ENCODE measurements at regions not wholly inside any gene's neighbourhood (a gene's known extent, or its start where the extent isn't known, plus 50 kb on each side); places are given as distances from the start of the nearest gene placed in this dataset.
"Not testable (repeated sequence)": the region's sequence is repeated elsewhere in the genome, so short reads cannot be mapped to it uniquely, and the experiment has no call there.

DNA sequence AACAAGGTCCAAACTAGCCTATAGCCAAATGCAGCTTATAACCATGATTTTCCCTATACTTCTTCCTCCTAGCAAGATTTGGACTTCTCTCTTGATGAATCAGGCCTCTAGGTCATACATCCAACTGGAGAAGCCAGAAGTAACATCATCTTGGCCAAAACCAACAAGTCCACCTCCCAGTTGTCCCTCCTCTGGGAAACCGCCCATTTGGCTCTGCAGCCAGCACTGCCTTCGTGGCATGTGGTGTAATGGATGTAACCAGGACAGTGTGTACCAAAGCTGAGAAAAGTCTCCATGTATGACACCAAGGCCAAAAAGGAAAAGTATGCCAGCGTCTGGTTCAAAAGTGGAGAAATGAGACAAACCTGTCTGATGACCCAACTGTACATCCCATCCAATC is 59.3 kb upstream of the VASH1 start:
- DNase-seq, result no peak

DNA sequence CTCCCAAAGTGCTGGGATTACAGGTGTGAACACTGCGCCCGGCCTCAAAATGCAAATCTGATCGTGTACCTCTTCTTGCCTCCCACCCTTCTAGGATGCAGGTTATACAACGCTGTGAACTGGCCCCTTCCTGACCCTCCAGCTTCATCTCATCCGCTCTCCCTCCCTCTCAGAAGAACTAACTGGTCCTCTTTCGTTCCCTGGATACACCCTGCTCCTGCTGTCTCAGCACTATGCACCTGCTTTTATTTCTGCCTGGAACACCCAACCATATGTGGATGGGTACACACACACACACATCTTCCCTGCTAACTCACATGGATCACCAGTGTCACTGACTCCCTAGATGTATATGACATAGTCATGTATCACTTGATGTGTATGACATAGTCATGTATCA is 56.1 kb upstream of the VASH1 start:
- no peak for DNase-seq

DNA sequence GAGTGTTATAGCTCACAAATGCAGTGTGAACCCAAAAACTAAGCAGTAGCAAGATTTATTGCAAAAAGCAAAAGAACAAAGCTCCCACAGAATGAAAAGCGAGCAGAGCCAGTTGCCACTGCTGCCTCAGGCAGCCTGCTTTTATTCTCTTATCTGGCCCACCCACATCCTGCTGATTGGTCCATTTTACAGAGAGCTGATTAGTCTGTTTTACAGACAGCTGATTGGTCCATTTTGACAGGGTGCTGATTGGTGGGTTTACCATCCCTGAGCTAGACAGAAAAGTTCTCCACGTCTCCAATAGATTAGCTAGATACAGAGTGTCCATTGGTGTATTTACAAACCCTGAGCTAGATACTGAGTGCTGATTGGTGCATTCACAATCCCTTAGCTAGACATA is 55.1 kb upstream of the VASH1 start:
- DNase-seq, result not testable (repeated sequence)

DNA sequence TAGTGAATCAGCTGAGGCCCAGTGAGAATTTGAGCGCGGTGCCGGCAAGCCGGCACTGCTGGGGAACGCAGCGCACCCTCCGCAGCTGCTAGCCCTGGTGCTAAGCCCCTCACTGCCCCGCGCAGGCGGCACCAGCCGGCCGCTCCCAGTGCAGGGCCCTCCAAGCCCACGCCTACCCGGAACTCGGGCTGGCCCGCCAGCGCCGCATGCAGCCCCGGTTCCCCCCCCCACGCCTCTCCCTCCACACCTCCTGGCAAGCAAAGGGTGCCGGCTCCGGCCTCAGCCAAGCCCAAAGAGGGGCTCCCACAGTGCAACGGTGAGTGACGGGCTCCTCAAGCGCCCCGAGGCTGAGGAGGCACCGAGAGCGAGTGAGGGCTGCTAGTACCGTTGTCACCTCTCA is 54.5 kb upstream of the VASH1 start:
- DNase-seq, result no peak

DNA sequence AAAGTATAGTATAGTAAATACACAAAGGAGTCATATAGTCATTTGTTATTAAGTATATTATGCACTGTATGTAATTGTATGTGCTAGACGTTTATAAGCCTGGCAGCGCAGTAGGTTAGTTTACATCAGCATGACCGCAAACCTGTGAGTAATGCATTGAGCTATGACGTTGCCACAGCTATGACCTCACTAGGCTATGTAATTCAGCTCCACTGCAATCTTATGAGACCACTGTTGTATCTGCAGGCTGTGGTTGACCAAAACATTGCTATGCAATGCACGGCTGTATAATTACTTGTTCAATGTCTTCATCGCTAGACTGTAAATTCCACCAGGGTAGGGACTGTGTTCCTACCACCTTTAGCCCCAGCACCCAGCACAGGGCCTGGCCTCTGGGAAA is 53.2 kb upstream of the VASH1 start:
- DNase-seq, result peak in 1 of 3 donors; percentile 43

DNA sequence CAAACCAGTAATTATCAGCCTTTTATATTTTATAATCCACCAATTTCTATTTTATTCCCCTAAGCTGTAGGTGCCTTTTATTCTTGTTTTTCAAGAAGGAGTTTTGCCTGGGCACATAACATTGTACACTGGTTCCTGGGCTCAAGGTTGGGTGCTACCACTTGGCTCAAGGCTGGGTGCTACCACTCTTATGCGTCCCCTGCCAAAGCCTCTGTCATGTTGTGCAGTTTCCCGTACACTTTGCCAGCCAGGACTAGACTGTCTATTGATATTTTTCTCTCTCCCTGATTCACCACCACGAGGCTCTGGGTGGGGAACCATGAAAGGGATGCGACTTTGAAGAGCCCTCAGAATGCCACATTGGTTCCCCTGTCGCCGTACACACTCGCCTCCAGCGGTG is 52.5 kb upstream of the VASH1 start:
- no peak for DNase-seq

DNA sequence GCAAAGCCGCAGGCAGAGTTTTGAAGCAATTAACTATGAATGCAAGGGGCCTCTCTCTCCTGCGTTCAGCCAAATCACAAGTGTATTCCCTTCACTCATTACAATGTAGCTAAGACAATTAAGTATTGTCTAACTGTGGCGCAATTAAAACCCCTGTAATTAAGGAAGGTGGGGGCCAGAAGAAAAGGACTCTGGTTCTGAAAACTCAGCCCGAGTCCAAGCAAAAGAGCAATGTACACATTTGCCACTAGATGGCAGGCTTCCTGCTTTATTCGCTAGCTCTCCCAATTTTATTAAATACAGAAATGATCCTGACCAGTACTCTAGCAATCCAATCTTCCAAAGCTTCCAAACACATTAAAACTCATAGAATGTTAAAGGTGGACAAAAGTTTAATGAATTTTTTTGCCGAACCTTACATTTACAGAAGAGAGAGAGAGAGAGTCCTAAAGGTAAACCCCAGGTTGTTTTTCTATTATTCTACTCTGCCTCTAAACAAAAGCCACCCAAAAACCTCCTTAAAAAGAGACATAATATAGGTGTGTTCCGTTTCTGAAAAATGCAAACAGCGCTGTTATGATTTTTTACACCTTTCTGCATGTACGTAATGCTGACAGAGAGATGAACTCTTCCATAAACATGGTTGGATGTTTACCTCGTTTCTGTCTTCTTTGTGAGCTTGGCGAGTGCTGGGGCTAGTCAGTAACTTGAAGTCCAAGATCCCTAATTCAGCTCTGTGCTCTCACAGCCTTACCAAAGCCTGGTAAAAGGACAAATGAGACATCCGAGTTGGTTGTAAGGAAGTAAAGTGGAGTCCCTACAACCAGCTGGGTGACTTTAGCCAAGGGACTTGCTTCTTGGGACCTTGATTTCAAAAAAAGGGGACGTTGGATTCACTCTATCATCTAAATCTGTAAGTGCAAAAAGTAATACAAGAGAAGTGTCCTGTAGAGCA is 50.9 kb upstream of the VASH1 start:
- peak; percentile 72 to 86 (median 75) for DNase-seq

Measured in suppressor macrophage treated with lipopolysaccharide for 1 hour (primary cell).